Fibroblast of skin of scalp (primary cell): ENCODE measurements at regions not wholly inside any gene's neighbourhood (a gene's known extent, or its start where the extent isn't known, plus 50 kb on each side); places are given as distances from the start of the nearest gene placed in this dataset.
"Not testable (repeated sequence)": the region's sequence is repeated elsewhere in the genome, so short reads cannot be mapped to it uniquely, and the experiment has no call there.

Source experiments
- DNase-seq: peaks from one replicate; pipeline ENCODE4 v3.0.0-alpha.2; 2013

DNA sequence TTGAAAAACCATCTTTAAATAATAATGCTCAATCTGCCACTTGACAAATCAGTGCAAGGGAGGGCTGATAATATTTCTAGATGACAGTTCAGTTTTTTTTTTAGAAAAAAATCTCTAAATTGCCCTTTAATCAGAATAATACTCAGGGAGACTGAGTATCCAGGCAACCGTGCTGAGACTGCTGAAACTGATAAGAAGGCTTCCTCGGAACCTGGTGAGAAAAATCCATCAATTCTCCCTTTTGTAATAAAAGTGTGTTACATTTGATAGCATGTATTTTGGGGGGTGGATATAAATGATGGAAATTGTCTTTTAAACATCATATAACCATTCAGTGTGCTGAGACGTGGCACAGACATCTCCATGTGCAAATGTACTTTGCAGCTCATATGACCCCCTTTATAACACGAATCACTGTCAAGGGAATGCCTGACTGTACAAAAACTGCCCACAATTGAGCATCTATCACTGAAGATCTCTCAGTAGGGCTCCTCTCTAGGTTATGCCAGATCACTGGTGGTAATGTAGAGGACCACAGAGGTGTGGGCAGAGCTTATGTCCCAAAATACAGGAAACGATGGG, 491.1 kb upstream of the ADARB2 start:
- DNase-seq: no peak

DNA sequence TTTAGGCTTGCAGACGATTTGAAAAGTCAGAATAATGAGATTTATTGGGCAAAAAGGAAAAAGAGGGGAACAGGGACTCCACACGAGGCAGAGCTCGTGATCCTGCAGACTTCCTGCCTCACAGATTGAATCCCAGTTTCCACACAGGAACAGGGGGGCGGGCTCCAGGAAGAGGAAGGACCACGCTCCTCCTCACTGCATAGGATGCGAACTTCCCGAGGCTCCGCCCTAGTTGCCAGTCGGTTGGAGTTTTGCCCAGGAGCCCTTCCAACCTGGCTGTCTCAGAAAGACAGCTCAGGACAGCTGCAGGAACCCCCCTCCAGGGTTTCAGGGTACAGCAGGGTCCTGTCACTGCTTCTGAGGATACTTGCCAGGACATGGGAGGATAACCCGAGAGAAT, 488.3 kb upstream of the ADARB2 start:
- no peak for DNase-seq

DNA sequence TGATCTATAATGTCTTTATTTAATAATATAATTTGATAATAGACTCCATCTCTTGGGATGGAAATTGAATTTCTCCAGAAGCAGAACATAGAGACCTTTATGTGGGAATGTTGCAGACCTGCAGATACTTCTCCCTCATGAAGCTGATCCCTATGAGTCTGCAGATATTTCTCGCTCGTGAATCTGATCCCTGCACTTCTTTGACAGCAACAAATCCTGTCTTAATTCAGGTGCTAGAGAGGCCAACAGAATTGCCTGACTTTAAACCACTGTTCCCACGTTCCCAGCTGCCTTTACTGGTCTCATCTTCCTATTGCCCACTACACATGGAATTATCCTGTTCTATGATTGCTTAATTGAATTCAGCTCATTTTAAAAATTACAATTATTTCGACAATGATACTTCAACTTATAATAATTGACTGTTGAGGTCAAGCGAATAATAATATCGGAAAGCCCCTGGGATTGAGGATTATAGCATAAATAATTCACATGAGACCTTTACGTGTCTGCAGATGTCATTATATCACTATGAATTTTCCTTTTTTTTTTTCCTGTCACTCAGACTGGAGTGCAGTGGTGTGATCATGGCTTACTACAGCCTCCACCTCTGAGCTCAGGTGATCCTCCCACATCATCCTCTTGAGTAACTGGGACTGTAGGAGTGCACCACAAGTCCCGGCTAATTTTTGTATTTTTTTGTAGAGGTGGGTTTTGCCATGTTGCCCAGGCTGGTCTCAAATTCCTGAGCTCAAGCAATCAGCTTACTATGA, 486.4 kb upstream of the ADARB2 start:
- DNase-seq: no peak

DNA sequence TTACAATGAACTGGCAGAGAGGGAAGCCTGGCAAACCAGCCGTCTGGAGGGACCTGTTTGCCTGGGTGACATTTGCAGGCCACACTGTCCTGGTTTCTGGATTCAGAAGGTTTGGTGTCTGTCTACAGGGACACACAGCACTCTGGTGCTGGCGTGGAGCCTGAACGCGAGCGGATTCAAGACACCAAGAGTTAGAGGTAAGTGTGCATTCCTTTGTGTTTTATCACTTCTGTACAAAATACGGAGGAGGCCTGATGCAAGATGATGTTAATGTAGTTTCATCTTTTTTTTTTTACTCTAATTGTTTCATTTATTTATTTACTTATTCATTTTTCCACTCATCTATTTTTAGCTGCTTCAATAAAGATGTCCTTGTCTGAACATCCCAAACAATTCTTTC, 485.3 kb upstream of the ADARB2 start:
- DNase-seq: no peak

DNA sequence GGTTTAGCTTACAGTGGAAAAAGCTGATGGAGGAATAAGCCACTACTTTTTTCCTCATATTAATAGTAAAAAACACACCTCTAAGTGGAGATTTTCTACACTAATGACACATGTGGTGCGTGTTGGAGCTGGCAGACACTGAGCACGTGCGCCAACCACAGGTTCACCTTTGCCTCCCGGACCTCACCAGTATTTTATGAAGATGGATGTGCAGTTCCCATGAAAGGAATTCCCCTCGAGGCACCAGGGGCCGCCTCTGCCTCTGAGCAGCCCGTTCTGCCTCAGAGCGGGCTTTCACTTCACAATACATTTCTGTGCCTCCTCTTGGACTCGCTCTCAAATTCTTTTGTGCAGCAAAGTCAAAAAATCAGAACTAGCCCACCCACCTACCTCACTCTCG, 477.5 kb upstream of the ADARB2 start:
- DNase-seq: no peak

DNA sequence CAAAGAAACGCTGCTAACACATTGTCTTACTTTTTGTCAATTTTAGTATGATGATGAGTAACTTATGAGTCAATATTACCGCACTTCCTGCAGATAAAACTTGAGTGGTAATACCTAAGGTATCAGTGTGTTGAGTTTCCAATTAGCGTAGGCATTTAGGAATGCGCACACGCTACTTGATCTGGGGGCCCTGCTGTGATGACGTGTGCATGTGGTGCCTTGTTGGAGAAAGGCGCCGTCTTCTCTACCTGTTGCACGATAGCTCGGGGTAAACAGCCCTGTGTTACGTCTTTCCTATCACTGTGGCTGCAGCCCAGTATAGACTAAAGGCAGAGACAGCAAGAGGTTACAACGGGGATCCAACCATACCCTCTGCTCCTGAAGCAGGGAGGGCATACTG, 476.8 kb upstream of the ADARB2 start:
- DNase-seq: peak; percentile 1

DNA sequence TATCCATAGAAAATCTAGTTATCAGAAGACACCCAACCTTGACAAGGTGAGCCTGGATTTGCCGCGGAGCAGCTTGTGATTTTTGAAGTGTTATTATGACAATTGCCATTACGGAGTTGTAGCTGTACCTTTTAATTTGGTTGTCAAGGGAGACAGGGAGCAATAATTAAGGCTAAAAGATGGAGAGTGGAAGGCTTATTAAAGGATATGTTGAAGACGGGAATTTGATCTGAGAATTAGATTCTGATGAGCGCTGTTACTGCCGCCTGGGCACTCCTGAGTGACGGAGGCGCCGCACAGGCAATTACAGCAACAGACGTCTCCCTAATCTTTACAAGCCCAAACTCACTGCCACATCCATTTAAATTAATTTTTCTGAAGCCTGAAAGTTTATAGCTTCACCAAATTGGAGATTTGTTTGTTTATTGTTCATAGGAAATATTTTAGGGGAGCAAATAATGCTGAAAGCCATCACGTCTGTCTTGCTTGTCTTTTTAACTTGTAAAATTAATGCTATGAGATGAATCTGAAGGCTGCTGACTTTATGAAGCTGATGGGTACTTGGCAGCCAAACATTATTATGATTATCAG, 475.0 kb upstream of the ADARB2 start:
- no peak for DNase-seq

DNA sequence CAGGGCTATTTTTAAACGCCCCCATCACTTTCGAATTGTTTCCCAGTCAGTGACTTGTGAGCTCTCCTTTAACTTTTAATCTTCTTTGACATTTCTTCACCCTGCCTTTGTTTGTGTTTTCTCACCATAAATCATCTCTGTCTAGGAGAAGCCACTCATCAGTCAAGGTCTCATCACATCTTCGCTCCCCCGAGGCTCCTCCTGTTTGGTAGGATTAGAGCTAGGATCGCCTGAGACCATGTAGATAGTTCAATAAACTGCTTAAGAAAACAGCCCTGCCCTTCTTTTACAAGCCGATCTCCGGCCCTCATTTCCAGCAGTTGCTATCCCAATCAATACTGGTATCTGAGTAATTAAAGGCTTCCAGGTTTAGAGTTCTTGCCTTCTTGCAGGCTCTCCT, 472.8 kb upstream of the ADARB2 start:
- DNase-seq: no peak

DNA sequence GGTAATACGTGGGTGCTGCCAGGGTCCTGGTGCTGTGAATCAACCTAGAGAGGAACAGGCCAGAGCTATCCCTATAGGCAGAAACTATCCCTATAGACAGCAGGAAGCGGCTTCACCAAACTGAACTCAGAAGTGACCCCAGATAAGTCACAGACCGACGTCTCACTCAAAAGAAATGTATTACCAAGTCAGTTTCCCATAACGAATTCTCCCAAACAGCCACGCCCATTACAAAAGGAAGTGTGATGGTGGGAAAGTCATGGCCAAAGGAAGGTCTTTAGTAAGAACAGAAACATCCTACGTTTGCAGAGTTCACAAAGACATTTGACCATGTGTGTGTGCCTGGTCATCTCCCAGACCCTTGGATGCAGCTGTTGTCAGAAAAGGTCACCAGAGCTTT, 470.8 kb upstream of the ADARB2 start:
- DNase-seq: no peak

DNA sequence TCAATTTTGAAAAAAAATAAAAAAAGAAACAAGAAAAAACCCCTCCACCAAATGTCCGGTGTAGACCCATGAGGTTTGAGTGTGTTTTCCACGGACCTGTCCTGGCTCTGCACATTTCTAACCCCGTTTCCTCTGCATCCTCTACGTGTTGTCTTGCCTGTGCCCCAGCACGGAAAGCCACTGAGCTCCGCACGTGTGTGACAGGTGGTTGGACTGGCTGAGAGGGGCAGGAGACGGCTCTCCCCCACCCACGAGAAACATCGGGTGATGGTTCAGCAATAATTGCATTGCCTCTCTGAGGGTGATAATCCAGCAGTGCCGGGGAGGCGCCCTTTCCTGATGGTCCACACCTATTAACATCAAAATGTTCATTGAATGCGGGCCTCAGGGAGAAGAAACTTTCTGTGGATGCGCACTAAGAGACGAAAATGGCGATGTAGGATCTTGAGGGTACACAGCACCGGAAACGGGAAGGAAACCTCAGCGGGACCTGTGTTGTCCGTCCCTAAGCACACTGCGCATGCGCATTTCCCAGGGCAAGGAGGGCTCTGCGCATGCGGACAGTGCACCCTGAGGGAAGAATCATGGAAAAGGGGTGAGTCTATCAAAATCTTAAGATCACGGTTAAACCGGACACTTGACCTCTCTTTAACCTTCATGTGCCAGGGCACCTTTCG, 470.1 kb upstream of the ADARB2 start:
- DNase-seq: no peak

DNA sequence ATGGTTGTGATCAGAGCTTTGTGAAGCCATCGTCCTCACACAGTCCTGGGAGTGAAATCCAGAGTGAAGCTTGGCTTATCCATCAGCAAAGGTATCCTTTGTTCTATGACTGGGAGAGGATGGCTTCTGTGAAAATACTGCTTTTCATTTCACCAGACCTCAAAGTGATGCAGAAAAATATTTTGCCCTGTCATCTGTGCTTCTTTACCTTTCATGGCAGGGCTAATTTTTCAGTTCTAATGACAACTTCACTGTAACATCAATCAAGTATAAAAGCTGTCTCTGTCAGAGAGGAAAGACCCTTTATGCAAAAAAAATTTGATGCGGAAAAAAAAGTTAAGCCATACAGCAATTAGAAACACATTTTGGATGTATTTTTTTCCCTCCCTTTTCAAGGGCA, 468.1 kb upstream of the ADARB2 start:
- no peak for DNase-seq

DNA sequence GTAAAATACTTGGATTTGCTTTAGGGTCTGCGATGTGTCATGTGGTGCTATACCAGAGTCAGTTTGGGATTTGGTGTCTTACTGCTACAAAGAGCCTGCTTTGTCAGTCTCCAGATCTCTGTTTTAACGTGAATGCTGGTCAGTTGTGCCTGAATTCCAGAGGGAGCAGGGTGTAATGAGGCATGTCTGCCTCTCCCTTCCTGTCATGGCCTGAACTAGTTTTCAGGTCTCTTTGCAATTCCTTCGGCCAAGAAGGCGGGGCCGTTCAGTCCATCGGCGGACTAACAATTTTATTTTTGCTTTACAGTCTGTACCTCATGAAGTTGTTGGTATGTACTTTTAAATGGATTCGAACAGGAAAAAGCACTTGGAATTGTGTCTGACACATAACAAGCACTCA, 465.1 kb upstream of the ADARB2 start:
- no peak for DNase-seq

DNA sequence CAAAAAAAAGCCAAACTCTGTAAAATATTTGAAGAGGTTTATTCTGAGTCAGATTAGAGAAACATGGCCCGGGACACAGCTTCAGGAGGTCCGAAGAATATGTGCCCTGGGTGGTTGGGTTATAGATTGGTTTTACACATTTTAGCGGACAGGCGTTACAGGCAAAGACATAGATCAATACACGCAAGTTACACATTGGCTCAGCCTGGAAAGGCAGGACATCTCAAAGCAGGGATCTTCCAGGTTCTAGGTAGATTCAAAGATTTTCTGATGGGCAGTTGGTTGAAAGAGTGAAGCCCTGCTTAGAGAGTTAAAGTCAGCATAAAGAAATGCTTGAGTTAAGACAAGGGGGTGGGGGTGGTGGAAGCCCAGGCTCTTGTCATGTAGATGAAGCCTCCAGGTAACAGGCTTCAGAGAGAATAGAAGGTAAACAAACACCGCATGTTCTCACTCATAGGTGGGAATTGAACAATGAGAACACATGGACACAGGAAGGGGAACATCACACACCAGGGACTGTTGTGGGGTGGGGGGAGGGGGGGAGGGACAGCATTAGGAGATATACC, 464.3 kb upstream of the ADARB2 start:
- DNase-seq: no peak

DNA sequence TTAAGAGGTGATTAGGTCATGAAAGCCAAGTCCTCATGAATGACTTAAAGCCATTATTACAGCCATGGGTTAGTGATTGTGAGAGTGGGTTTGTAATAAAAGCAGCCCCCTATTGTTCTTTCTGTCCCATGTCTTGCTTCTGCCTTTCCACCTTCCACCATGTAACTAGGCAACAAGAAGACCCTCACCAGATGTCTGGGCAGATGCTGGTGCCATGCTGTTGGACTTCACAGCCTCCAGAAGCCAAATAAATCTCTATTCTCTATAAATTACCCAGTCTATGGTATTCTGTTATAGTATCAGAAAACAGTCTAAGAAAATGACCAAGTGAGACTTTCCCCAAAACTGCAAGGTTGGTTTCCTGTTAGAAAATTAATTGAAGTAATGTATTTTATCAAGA, 460.3 kb upstream of the ADARB2 start:
- no peak for DNase-seq

DNA sequence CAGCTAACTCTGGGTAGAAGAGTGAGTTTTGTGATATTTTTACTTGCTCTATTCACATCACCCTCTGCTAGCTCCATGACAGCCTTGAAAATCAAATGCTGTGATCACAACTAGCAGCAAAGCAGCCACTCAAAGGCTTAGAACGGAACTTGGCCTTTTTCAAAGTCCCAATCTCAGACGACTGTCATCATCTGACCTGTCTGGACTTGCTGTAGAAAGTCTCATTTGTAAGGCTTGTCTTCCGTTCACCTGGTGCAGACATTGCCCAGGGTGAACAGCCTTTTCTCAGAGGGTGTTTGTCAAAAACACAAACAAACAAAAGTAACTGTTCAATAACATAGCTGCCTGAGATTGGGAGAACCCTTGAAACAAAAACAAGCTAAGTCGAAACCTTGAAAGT, 458.9 kb upstream of the ADARB2 start:
- DNase-seq: no peak

DNA sequence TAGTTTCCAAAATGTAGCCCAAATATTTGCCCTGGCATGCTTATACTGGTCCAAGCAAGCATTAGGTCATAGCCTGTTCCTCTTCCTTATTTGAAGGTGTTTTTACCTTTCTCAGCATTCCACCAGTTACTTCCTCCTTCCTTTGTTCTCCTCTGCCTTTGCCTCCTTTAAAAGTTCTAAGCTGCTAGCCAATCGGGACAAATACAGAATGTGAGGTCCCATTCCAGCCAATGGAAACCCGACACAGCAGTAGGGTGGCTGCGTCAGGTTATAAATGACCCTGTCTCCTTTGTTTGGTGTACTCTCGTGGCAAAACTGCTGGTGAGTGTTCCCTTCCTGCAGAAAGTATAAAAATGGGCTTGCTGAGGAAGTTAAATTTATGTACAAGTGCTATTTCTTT, 452.0 kb upstream of the ADARB2 start:
- DNase-seq: not testable (repeated sequence)

DNA sequence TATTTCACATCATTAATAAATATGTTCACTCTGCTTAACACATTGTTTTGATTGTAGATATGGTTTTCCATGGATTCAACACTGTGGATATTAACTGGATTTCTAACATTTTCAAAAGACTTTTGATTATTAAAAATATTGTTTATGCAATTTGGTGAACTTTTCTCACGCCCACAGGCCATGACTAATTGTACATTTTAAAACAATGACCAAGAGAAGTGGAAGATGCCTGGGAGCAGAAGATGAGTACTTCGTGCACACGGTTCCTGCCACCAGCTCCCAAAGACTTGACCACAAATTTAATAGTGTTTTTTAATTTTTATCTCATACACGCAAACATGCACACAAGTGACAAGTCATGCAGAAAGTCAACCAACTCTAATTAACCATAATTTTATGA, 451.0 kb upstream of the ADARB2 start:
- DNase-seq: no peak

DNA sequence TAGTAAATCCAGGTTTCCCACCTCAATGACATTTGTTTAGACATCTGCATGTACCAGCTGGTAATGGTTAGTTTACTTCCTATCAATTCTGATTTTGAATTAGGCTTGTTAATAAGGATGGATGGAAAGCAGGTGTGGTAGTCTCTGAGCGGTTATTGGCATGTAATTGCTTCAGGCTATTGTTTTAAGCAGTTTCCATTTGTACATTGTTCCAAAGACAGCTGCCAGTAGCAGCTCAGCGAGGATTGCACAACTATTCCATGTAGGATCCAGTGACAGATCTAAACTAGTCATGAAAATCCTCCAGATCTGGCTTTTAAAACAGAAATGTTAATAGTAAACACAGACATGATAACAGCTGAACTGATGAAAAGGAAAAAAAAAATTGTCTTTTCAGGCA, 436.0 kb upstream of the ADARB2 start:
- no peak for DNase-seq

DNA sequence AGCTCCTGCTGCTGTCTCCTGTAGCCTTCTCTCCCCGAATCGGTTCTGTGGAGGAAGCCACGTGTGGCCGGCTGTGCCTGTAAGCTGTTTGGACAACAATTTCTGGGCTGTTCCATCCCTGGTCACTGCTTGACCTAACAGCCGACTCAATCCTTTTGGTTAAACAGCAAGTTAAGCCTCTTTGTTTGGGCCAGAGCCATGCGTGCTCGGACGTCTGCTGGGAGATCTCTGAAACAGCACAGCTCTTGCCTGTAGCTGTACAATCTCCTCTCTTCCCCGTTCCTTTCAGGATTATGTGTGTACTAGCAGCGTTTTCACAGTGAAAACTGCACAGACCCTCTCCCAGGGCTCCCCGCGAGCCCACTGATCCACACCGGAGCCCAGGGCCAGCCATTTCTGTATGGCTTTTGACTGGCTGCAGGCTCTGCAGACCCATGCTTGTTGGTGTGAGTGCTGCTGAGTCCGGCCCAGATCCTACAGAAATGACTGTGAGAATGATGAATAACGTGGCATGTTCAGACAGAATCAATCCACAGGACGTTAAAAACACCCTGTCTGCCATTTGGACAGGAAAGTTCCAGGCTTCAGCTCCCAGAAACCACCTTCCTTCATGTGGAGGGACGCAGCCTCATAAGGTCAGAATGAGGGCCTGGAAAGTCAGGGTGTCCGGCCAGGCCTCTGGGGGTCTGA, 428.6 kb upstream of the ADARB2 start:
- DNase-seq: no peak

DNA sequence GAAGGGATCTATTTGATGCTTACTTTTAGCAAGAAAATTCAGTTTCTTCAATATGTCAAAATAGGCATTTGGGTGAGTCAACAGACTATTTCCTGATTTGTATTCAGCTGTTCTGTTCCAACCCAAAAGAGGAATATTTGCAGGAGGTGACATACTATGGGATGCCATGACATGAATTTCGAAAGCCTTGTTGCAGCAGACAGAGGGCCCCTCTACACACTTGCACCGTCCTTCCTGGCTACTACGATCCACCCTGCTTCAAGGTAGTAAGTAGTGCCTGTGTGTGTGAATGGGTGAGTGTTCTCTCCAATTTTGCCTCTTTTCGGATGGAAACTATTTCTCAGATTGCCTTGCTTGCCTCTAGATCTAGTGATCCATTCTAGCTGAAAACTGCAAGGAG, 413.0 kb upstream of the ADARB2 start:
- DNase-seq: no peak

DNA sequence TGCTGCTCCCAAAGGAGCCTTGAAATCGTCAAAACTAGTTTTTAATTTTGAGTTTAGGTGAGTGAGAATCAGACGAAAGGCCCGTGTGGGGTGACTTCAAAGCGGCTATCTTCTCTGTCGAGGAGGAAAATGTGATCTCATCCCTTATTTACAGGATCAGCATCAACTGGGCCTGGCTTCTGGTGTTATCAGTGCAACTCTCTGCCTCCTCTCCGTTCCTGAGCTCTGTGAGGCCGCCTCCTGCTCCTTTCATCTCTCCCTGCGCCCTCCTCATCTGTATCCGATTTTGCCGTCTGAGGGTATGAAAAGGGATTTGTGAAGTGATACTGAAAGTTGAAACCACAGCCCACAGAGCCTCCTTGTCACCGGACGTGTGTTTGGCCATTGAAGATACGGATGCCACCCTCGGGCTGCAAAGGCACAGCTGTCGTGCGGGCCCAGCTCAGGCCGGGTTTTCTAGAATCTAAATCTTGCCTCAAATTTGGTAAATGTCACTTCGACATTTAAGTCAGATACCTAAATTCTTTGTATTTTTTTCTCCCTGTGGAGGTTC, 408.7 kb upstream of the ADARB2 start:
- DNase-seq: no peak

DNA sequence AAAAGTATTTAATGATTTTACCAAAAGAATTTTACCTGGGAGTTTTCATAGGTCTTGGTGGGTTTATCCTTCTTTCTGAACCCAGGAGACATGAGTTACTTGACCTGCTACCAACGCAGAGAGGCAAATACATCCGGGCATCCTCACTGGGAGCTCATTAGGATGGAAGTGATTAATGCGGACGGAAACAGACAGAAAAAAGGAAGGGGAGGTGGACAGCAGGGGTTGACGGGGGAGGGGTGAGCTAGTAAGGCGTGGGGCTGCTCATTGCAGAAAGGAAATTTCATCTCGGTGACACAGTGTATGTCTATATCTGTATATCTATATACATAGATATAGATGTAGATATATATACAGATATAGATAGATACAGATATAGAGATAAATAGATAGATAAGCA, 408.2 kb upstream of the ADARB2 start:
- DNase-seq: no peak

DNA sequence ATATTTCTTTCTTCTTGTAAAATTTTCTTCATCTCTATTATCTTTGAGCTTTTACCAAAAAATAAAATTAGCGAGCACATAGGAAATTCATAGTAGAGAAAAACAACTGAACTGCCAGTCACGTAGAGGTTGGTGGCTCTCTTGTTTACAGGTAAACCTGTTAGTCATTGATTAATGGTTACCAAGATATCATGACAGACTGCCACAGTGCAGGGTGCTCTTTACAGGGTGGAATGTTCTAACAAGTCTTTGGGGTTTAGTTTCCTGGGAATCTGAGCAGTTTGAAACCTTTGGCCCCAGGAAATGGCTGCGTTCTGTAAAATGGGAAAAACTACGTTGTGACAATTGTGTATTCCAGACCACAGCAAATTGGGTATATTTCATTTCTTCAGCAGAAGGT, 407.3 kb upstream of the ADARB2 start:
- DNase-seq: no peak
